CD14-positive monocyte (primary cell): ENCODE measurements at regions not wholly inside any gene's neighbourhood (a gene's known extent, or its start where the extent isn't known, plus 50 kb on each side); places are given as distances from the start of the nearest gene placed in this dataset.

Experiments
- DNase-seq, 3 donors: peaks; one replicate each; pipeline ENCODE4 v3.0.0-alpha.2; 2011 to 2022
- H2AFZ ChIP-seq: 2 replicates; pipeline ENCODE4 v1.6.0; 2012; ENCODE audit warnings: mild to moderate bottlenecking, low read depth, low read length, inconsistent platforms; ENCODE audit not compliant: insufficient read depth, poor library complexity, severe bottlenecking
- H3K27ac ChIP-seq, 2 donors: 1 replicate in 1 of 2; 2 replicates in 1 of 2; pipeline ENCODE4 v1.5.1; 2012 to 2013; ENCODE audit warnings: low read length in 2 of 2, control low read depth in 1 of 2, inconsistent platforms in 1 of 2, low read depth in 1 of 2, mild to moderate bottlenecking in 1 of 2
- H3K27me3 ChIP-seq, 2 donors: one replicate each; pipeline versions ENCODE4 v1.6.0 to v1.6.1; 2011 to 2013; ENCODE audit warnings: low read length in 2 of 2; ENCODE audit not compliant: control insufficient read depth in 2 of 2, insufficient read depth in 2 of 2
- H3K36me3 ChIP-seq, 2 donors: replicated peaks in 1 of 2; 1 replicate in 1 of 2; 2 replicates in 1 of 2; pipeline versions ENCODE4 v1.5.1 to v1.6.1; 2012 to 2013; ENCODE audit warnings: low read length in 2 of 2, control low read depth in 1 of 2, inconsistent platforms in 1 of 2, mild to moderate bottlenecking in 1 of 2; ENCODE audit not compliant: insufficient read depth in 2 of 2, control insufficient read depth in 1 of 2
- H3K4me1 ChIP-seq, 2 donors: 1 replicate in 1 of 2; 2 replicates in 1 of 2; pipeline versions ENCODE4 v1.5.1 to v1.6.1; 2012 to 2013; ENCODE audit warnings: low read length in 2 of 2, control low read depth in 1 of 2, inconsistent platforms in 1 of 2, mild to moderate bottlenecking in 1 of 2, moderate library complexity in 1 of 2; ENCODE audit not compliant: insufficient read depth in 2 of 2, control insufficient read depth in 1 of 2
- H3K4me2 ChIP-seq: replicated peaks from 2 replicates; pipeline ENCODE3; 2012; ENCODE audit warnings: low read length, moderate library complexity, mild to moderate bottlenecking; ENCODE audit not compliant: poor library complexity, severe bottlenecking; ENCODE audit errors: extremely low read depth
- H3K4me3 ChIP-seq, 3 experiments: fragments of 200-600 bp in 1 of 3; sonication (generic) in 1 of 3; replicated peaks in 1 of 3; 1 replicate in 2 of 3; 2 replicates in 1 of 3; pipeline ENCODE4 v1.5.1; 2011 to 2013; ENCODE audit warnings: low read length in 3 of 3, mild to moderate bottlenecking in 3 of 3, control low read depth in 2 of 3, low read depth in 2 of 3, inconsistent platforms in 1 of 3, moderate library complexity in 1 of 3
- H3K79me2 ChIP-seq: 2 replicates; pipeline ENCODE4 v1.6.0; 2012; ENCODE audit warnings: mild to moderate bottlenecking, control low read depth, inconsistent platforms, low read length, moderate library complexity; ENCODE audit not compliant: insufficient read depth
- H3K9ac ChIP-seq: 2 replicates; pipeline ENCODE4 v1.6.0; 2017; ENCODE audit warnings: low read length, mild to moderate bottlenecking; ENCODE audit not compliant: insufficient read depth, poor library complexity, severe bottlenecking
- H3K9me3 ChIP-seq, 2 donors: replicated peaks in 1 of 2; 1 replicate in 1 of 2; 2 replicates in 1 of 2; pipeline versions ENCODE4 v1.5.1 to v1.6.1; 2012 to 2013; ENCODE audit warnings: low read length in 2 of 2, control low read depth in 1 of 2; ENCODE audit not compliant: control insufficient read depth in 1 of 2, insufficient read depth in 1 of 2
- H4K20me1 ChIP-seq: 2 replicates; pipeline ENCODE4 v1.6.0; 2012; ENCODE audit warnings: mild to moderate bottlenecking, low read length, control low read depth, moderate library complexity; ENCODE audit not compliant: insufficient read depth
- H3K27ac Mint-ChIP-seq, 7 donors: one replicate each; pipeline ENCODE4 v1.8.0; 2020; ENCODE audit warnings: mild to moderate bottlenecking in 7 of 7, mixed read lengths in 7 of 7, moderate library complexity in 6 of 7, inconsistent platforms in 2 of 7
- H3K27me3 Mint-ChIP-seq, 3 donors: one replicate each; pipeline ENCODE4 v1.8.0; 2021 to 2022; ENCODE audit warnings: low read depth in 3 of 3, mild to moderate bottlenecking in 3 of 3, mixed read lengths in 3 of 3, moderate library complexity in 3 of 3, inconsistent platforms in 1 of 3
- H3K36me3 Mint-ChIP-seq, 2 donors: one replicate each; pipeline ENCODE4 v1.8.0; 2020; ENCODE audit warnings: mixed read lengths in 2 of 2, inconsistent platforms in 1 of 2, mild to moderate bottlenecking in 1 of 2
- H3K4me1 Mint-ChIP-seq: one replicate; pipeline ENCODE4 v1.8.0; 2020; ENCODE audit warnings: mild to moderate bottlenecking, mixed read lengths
- H3K4me3 Mint-ChIP-seq, 2 donors: one replicate each; pipeline ENCODE4 v1.8.0; 2020; ENCODE audit warnings: mild to moderate bottlenecking in 2 of 2, mixed read lengths in 2 of 2, moderate library complexity in 1 of 2
- H3K9me3 Mint-ChIP-seq, 7 donors: one replicate each; pipeline ENCODE4 v1.8.0; 2020 to 2022; ENCODE audit warnings: mixed read lengths in 7 of 7, mild to moderate bottlenecking in 6 of 7, moderate library complexity in 6 of 7, inconsistent platforms in 2 of 7
- WGBS: methylation state at CpG from one replicate; pipeline ENCODE4 v1.1.5; 2013; ENCODE audit warnings: missing lambda C conversion rate; ENCODE audit not compliant: insufficient coverage; 5-methylcytosine and 5-hydroxymethylcytosine counted together
- intact Hi-C, 2 donors: fragments of 100-400 bp; cut with micrococcal nuclease; formaldehyde crosslinking; loops; one replicate each; pipeline versions ENCODE4 v1.15.0 to v1.15.1; 2023
- TF ChIP-seq, protein P1 (sequence below): fragments of 200-600 bp; IDR thresholded peaks from one replicate; pipeline ENCODE4 v1.8.0; 2022; ENCODE audit warnings: antibody characterized with exemption, mild to moderate bottlenecking

DNA sequence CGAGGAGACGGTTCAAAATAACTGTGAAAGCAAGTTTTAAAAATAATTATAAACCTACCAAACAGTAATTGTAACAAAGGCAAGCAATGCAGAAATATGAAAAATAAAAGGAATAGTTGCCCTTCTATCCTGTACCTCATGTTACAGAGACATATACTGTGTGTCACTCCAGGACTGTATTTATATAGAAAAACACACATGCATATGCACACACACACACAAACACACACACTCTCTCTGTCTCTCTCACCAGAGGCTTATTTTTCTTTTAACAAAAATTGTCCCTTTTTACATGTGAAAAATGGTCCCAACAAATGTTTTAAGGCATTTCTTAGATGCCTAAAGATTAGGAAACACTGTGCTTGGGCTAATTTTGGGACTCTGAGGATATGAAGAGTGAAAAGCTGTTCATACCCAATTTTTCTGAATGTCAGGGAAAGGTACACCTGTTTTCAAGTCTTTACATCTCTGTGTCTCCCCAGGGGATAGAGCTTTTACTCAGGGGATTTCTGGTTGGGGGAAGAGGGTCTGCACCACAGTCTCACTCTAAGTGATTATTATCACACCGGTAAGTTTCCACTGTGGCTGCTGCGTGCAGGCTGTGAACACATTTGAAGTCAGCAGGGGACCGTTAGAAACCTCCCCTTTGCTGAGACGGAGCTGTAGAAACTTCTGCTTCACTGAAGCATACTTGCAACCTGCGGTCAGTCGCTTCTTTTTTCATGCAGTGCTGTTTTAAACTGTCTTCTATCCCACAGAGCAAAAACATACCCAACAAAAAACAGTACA is 51.4 kb upstream of the SPAG16 start:
- H3K27ac ChIP-seq = no peak overlapping the region
- peaks cover 6% of the 10 kb centered on the region for H3K4me1 Mint-ChIP-seq
- H3K36me3 ChIP-seq = no peaks in the 10 kb centered on the region
- H3K27ac Mint-ChIP-seq = no peak overlapping the region
- no peak for DNase-seq
- TF ChIP-seq, protein P1, sequence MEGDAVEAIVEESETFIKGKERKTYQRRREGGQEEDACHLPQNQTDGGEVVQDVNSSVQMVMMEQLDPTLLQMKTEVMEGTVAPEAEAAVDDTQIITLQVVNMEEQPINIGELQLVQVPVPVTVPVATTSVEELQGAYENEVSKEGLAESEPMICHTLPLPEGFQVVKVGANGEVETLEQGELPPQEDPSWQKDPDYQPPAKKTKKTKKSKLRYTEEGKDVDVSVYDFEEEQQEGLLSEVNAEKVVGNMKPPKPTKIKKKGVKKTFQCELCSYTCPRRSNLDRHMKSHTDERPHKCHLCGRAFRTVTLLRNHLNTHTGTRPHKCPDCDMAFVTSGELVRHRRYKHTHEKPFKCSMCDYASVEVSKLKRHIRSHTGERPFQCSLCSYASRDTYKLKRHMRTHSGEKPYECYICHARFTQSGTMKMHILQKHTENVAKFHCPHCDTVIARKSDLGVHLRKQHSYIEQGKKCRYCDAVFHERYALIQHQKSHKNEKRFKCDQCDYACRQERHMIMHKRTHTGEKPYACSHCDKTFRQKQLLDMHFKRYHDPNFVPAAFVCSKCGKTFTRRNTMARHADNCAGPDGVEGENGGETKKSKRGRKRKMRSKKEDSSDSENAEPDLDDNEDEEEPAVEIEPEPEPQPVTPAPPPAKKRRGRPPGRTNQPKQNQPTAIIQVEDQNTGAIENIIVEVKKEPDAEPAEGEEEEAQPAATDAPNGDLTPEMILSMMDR = no peak
- H3K4me3 Mint-ChIP-seq = no peak overlapping the region
- no peaks in the 10 kb centered on the region for H3K9me3 ChIP-seq
- intact Hi-C loops = no loop called here
- no peak overlapping the region for H3K4me2 ChIP-seq
- H2AFZ ChIP-seq = peak overlapping the region; percentile 26
- no peaks in the 10 kb centered on the region for H3K79me2 ChIP-seq
- no peak overlapping the region for H3K4me3 ChIP-seq
- no peaks in the 10 kb centered on the region for H3K4me1 ChIP-seq
- no peaks in the 10 kb centered on the region for H3K9me3 Mint-ChIP-seq
- H3K27me3 ChIP-seq = no peaks in the 10 kb centered on the region
- H3K9ac ChIP-seq = no peak overlapping the region
- H3K27me3 Mint-ChIP-seq = peaks cover 0 to 2% (median 0%) of the 10 kb centered on the region in 3 donors
- WGBS = 0% methylated on average over 3 of the region's 8 CpGs
- no peaks in the 10 kb centered on the region for H3K36me3 Mint-ChIP-seq
- no peaks in the 10 kb centered on the region for H4K20me1 ChIP-seq

DNA sequence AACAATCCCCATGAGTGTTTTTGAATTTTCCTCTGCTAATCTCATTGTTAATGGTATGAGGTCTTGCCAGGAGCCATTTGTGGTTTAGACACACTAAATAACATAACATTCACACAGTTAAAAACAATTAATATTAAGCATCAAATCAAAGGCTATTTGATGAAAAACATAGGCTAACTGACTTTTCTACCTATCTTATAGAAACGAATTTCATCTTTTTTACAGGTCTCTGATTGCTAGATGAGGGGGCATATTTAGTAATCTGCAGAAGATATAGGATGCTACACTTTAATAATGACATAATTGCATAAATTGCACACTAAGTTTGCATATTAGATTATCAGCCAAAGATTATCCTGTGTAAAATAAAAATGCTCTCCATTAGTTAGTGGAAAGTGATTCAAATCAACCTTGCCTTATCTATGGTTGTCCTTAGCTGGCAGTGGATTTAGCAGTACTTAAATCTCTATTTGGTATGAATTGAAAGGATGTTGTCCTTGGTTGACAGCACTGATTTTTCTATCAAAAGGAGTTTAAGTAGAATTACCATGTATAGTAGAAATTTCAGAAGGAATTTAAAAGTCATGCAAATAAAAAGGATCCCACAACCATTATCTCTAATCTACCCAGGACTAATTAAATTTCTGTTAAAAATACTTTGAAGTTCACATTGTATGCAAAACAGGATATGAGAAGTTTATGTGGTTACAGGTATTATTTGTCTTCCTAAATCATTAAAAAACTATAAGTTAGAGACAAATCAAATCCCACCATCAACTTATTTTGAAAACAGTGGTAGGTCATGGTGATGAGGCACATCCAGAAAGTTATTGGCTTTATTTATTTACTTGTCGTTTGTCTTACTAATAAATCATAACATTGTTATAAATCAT is 50.6 kb upstream of the SPAG16 start:
- H3K9me3 Mint-ChIP-seq = no peaks in the 10 kb centered on the region
- no peaks in the 10 kb centered on the region for H3K36me3 ChIP-seq
- TF ChIP-seq, protein P1 = no peak
- no peaks in the 10 kb centered on the region for H3K4me1 ChIP-seq
- peaks cover 6% of the 10 kb centered on the region for H3K4me1 Mint-ChIP-seq
- WGBS = no CpG with 5 or more reads among the region's 2 CpGs
- H3K27ac ChIP-seq = no peak overlapping the region
- no peak overlapping the region for H3K4me3 ChIP-seq
- no peak overlapping the region for H3K27ac Mint-ChIP-seq
- H3K27me3 ChIP-seq = no peaks in the 10 kb centered on the region
- peaks cover 0 to 2% (median 0%) of the 10 kb centered on the region in 3 donors for H3K27me3 Mint-ChIP-seq
- H3K4me3 Mint-ChIP-seq = no peak overlapping the region
- no peak overlapping the region for H3K9ac ChIP-seq
- no peaks in the 10 kb centered on the region for H3K9me3 ChIP-seq
- H4K20me1 ChIP-seq = no peaks in the 10 kb centered on the region
- no peaks in the 10 kb centered on the region for H3K79me2 ChIP-seq
- no peak overlapping the region for H3K4me2 ChIP-seq
- no peaks in the 10 kb centered on the region for H3K36me3 Mint-ChIP-seq
- no peak for DNase-seq
- intact Hi-C loops = no loop called here
- no peak overlapping the region for H2AFZ ChIP-seq
